ENCODE measurements at regions not wholly inside any gene's neighbourhood (a gene's known extent, or its start where the extent isn't known, plus 50 kb on each side); places are given as distances from the start of the nearest gene placed in this dataset.

DNA sequence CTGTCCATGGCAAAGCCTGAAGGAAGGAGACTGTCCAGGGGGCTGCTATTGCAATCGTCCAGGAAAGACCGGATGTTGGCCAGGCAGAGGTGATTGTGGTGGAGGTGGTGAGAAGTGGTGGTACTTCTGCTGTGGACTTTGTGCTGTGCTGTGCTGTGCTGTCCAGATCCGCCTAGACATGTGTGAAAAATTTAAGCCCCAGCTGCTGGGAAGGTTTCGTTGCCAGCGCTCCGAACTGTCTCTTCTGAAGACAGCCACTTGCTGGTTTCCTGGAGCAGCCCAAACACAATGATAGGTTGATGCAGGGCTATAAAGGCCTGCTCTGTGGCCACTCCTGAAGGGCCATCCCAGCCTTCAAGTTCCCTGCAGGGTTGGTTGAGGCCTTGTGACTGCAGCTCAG, 223.0 kb upstream of the MPDZ start:
- DNase-seq (no peak), FAIRE-seq (no peak)
- Histone ChIP-seq H3K27me3 (ENCODE audit: control insufficient read depth, insufficient read depth, low read length) (no peaks in the 10 kb centered on the region), H3K36me3 (ENCODE audit: control insufficient read depth in 2 of 3, insufficient read depth in 3 of 3, low read length in 3 of 3) (no peaks in the 10 kb centered on the region), H3K9me3 (ENCODE audit: control insufficient read depth in 2 of 3, insufficient read depth in 1 of 3, low read length in 3 of 3) (no peaks in the 10 kb centered on the region), H3K4me3 (ENCODE audit: low read length in 3 of 3) (no peak overlapping the region), H3K27ac (ENCODE audit: low read depth in 2 of 2, low read length in 2 of 2) (no peak overlapping the region), H3K4me1 (ENCODE audit: control insufficient read depth in 2 of 3, insufficient read depth in 2 of 3, low read depth in 1 of 3, low read length in 3 of 3) (no peaks in the 10 kb centered on the region), H3K9ac (ENCODE audit: low read length in 3 of 3) (no peak overlapping the region)
- intact Hi-C loops (cut with DNase I) = no loop called here
- no peak for TF ChIP-seq CTCF (IDR thresholded peaks at IDR 0.05; ENCODE audit: borderline replicate concordance, extremely low read depth, insufficient read depth)

DNA sequence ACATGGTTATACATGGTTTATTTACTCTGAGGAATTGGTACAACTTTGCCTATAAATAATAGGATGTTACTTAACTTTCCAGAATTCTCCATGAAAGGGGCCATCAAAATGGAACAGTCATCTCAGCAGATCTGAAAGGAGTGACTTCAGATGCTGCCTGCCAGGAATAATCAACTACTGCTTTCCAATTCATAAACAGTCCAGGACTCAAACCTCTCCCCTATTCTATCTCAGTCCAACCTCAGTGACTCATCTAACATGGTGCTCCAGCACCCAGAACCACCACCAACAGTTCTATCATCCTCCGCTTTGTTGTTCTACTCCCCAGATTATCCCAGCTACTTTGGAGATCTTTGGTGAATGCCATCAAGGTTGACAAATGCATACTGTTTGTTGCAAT, 221.5 kb upstream of the MPDZ start:
- intact Hi-C loops (cut with DNase I) = no loop called here
- Histone ChIP-seq H3K27me3 (ENCODE audit: control insufficient read depth, insufficient read depth, low read length) (no peaks in the 10 kb centered on the region), H3K4me1 (ENCODE audit: control insufficient read depth in 2 of 3, insufficient read depth in 2 of 3, low read depth in 1 of 3, low read length in 3 of 3) (no peaks in the 10 kb centered on the region), H3K9ac (ENCODE audit: low read length in 3 of 3) (no peak overlapping the region), H3K4me3 (ENCODE audit: low read length in 3 of 3) (no peak overlapping the region), H3K9me3 (ENCODE audit: control insufficient read depth in 2 of 3, insufficient read depth in 1 of 3, low read length in 3 of 3) (no peaks in the 10 kb centered on the region), H3K36me3 (ENCODE audit: control insufficient read depth in 2 of 3, insufficient read depth in 3 of 3, low read length in 3 of 3) (no peaks in the 10 kb centered on the region), H3K27ac (ENCODE audit: low read depth in 2 of 2, low read length in 2 of 2) (no peak overlapping the region)
- no peak for TF ChIP-seq CTCF (IDR thresholded peaks at IDR 0.05; ENCODE audit: borderline replicate concordance, extremely low read depth, insufficient read depth)
- no peak for DNase-seq
- FAIRE-seq = no peak

GRCh38 chr9:13500034-13500433, 220.5 kb upstream of the MPDZ start:
- H3K9ac ChIP-seq (ENCODE audit: low read length in 3 of 3) = no peak overlapping the region
- TF ChIP-seq CTCF (IDR thresholded peaks at IDR 0.05; ENCODE audit: borderline replicate concordance, extremely low read depth, insufficient read depth) = no peak
- no peak overlapping the region for H3K4me3 ChIP-seq (ENCODE audit: low read length in 3 of 3)
- FAIRE-seq (no peak), DNase-seq (no peak)
- no peaks in the 10 kb centered on the region for H3K36me3 ChIP-seq (ENCODE audit: control insufficient read depth in 2 of 3, insufficient read depth in 3 of 3, low read length in 3 of 3)
- no peaks in the 10 kb centered on the region for H3K4me1 ChIP-seq (ENCODE audit: control insufficient read depth in 2 of 3, insufficient read depth in 2 of 3, low read depth in 1 of 3, low read length in 3 of 3)
- no peak overlapping the region for H3K27ac ChIP-seq (ENCODE audit: low read depth in 2 of 2, low read length in 2 of 2)
- H3K27me3 ChIP-seq (ENCODE audit: control insufficient read depth, insufficient read depth, low read length) = no peaks in the 10 kb centered on the region
- intact Hi-C loops (cut with DNase I) = no loop called here
- no peaks in the 10 kb centered on the region for H3K9me3 ChIP-seq (ENCODE audit: control insufficient read depth in 2 of 3, insufficient read depth in 1 of 3, low read length in 3 of 3)

- intact Hi-C loops (cut with DNase I) = no loop called here
- Histone ChIP-seq H3K9me3 (ENCODE audit: control insufficient read depth in 2 of 3, insufficient read depth in 1 of 3, low read length in 3 of 3) (no peaks in the 10 kb centered on the region), H3K4me3 (ENCODE audit: low read length in 3 of 3) (no peak overlapping the region), H3K27me3 (ENCODE audit: control insufficient read depth, insufficient read depth, low read length) (no peaks in the 10 kb centered on the region), H3K27ac (ENCODE audit: low read depth in 2 of 2, low read length in 2 of 2) (no peak overlapping the region), H3K36me3 (ENCODE audit: control insufficient read depth in 2 of 3, insufficient read depth in 3 of 3, low read length in 3 of 3) (no peaks in the 10 kb centered on the region), H3K4me1 (ENCODE audit: control insufficient read depth in 2 of 3, insufficient read depth in 2 of 3, low read depth in 1 of 3, low read length in 3 of 3) (no peaks in the 10 kb centered on the region), H3K9ac (ENCODE audit: low read length in 3 of 3) (no peak overlapping the region)
- DNase-seq (no peak), FAIRE-seq (no peak)
- TF ChIP-seq CTCF (IDR thresholded peaks at IDR 0.05; ENCODE audit: borderline replicate concordance, extremely low read depth, insufficient read depth) = no peak
Measured at GRCh38 chr9:13493697-13494096, 214.2 kb upstream of the MPDZ start.

All from kidney (tissue), 13 donors.